A549 (cell line): ENCODE measurements at regions not wholly inside any gene's neighbourhood (a gene's known extent, or its start where the extent isn't known, plus 50 kb on each side); places are given as distances from the start of the nearest gene placed in this dataset.

Experiments
- CBX2 ChIP-seq: fragments of 200-600 bp; sonication (generic); IDR thresholded peaks from 2 replicates; pipeline ENCODE4 v1.6.1; 2016; ENCODE audit warnings: low read depth, mild to moderate bottlenecking, borderline replicate concordance
- CEBPB ChIP-seq, 2 experiments: fragments of >200 bp in 1 of 2; sonication (Bioruptor Twin) in 1 of 2; formaldehyde crosslinking in 1 of 2; IDR thresholded peaks; 2 replicates each; pipeline ENCODE4 v1.6.1; 2012 to 2016
- CTCF ChIP-seq: fragments of >200 bp; sonication (Bioruptor Twin); formaldehyde crosslinking; IDR thresholded peaks from 3 replicates; pipeline ENCODE4 v1.5.1; 2016
- EHMT2 ChIP-seq: fragments of 200-600 bp; sonication (generic); IDR thresholded peaks from 2 replicates; pipeline ENCODE4 v1.6.1; 2016; ENCODE audit warnings: antibody characterized with exemption, low read depth, mild to moderate bottlenecking, moderate library complexity
- ESRRA ChIP-seq: fragments of 150-350 bp; IDR thresholded peaks from 2 replicates; pipeline ENCODE4 v1.6.1; 2014; ENCODE audit warnings: mild to moderate bottlenecking, low read length, borderline replicate concordance
- HDAC2 ChIP-seq: fragments of 200-600 bp; sonication (generic); IDR thresholded peaks from 2 replicates; pipeline ENCODE4 v1.6.1; 2016
- JUNB ChIP-seq: fragments of >200 bp; sonication (Bioruptor Twin); formaldehyde crosslinking; IDR thresholded peaks from 2 replicates; pipeline ENCODE4 v1.6.1; 2016
- NPAS2 ChIP-seq: fragments of 250-450 bp; sonication (Bioruptor Pico); IDR thresholded peaks from 2 replicates; pipeline ENCODE4 v1.8.0; 2022; ENCODE audit warnings: mild to moderate bottlenecking, moderate library complexity, borderline replicate concordance
- NR3C1 ChIP-seq: fragments of >200 bp; sonication (Bioruptor Twin); formaldehyde crosslinking; IDR thresholded peaks from 3 replicates; pipeline ENCODE4 v1.6.1; 2017
- POLR2A ChIP-seq: IDR thresholded peaks from 2 replicates; pipeline ENCODE4 v1.6.1; 2012; ENCODE audit warnings: mild to moderate bottlenecking, low read length
- RAD21 ChIP-seq, 2 experiments: fragments of >200 bp in 1 of 2; sonication (Bioruptor Twin) in 1 of 2; formaldehyde crosslinking in 1 of 2; IDR thresholded peaks in 1 of 2; conservative IDR thresholded peaks in 1 of 2; 2 replicates in 1 of 2; 3 replicates in 1 of 2; pipeline ENCODE4 v1.6.1; 2012 to 2018; ENCODE audit warnings: inconsistent platforms in 1 of 2
- SMC3 ChIP-seq: fragments of >200 bp; sonication (Bioruptor Twin); formaldehyde crosslinking; IDR thresholded peaks from 3 replicates; pipeline ENCODE4 v1.6.1; 2018; ENCODE audit warnings: inconsistent platforms
- ZFP36 ChIP-seq: fragments of 450-650 bp; IDR thresholded peaks from 2 replicates; pipeline ENCODE4 v1.6.1; 2014; ENCODE audit warnings: borderline replicate concordance; ENCODE audit not compliant: partially characterized antibody
- ZSCAN20 ChIP-seq: fragments of 250-450 bp; sonication (Bioruptor Pico); IDR thresholded peaks from 2 replicates; pipeline ENCODE4 v1.8.0; 2022; ENCODE audit warnings: mild to moderate bottlenecking, moderate library complexity

DNA sequence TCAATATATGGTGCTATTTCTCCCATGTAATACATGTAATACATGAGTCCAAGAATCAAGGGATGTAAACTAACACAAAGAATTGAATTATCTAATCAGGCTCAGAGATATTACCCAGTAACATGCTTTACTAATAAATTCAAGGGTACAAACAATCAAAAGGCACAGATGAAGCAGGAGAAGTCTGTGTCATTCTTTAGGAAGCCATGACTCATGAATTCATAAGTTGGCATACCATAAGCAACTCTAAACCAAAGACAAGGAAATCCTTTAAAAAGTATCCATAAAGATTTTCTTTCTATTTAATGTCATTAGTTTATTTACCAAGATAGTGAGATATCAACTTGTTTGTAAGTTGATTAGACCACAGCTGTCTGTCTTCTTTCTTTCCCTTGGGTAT, 446.0 kb upstream of the IMPG1 start:
- TF ChIP-seq CTCF (no peak), EHMT2 (no peak), ESRRA (no peak), CBX2 (no peak), ZFP36 (no peak), POLR2A (no peak), NPAS2 (CRISPR knock-in tag) (no peak), CEBPB (IDR thresholded peaks at IDR 0.05) (no peak), ZSCAN20 (CRISPR knock-in tag) (no peak), SMC3 (no peak), HDAC2 (no peak), RAD21 (conservative IDR thresholded peaks at IDR 0.05 in 1 of 2, IDR thresholded peaks at IDR 0.05 in 1 of 2) (no peak), JUNB (no peak), NR3C1 (no peak)
